Stimulated activated naive B cell treated with anti-CD40 and anti-IgM and Interleukin-4, amounts not matched to agents 10 μg/mL and 1 μg/mL and 100 μg/mL, for 72 hours (primary cell): ENCODE measurements at regions not wholly inside any gene's neighbourhood (a gene's known extent, or its start where the extent isn't known, plus 50 kb on each side); places are given as distances from the start of the nearest gene placed in this dataset.

Experiments
- ATAC-seq, 2 donors: fragments of 150-1000 bp; cut with Tn5 transposase; replicated peaks; 2 replicates each; pipeline ENCODE4 v1.10.0; 2021; ENCODE audit warnings: moderate library complexity in 1 of 2
- DNase-seq: peaks from one replicate; pipeline ENCODE4 v3.0.0; 2021
- H3K27ac Mint-ChIP-seq: one replicate; pipeline ENCODE4 v1.8.0; 2022; ENCODE audit warnings: mild to moderate bottlenecking, mixed read lengths
- H3K27me3 Mint-ChIP-seq, 2 donors: one replicate each; pipeline ENCODE4 v1.8.0; 2022; ENCODE audit warnings: mixed read lengths in 2 of 2
- H3K36me3 Mint-ChIP-seq, 2 donors: one replicate each; pipeline ENCODE4 v1.8.0; 2022; ENCODE audit warnings: mixed read lengths in 2 of 2, mild to moderate bottlenecking in 1 of 2
- H3K4me1 Mint-ChIP-seq, 2 donors: one replicate each; pipeline ENCODE4 v1.8.0; 2022; ENCODE audit warnings: mixed read lengths in 2 of 2, mild to moderate bottlenecking in 1 of 2
- H3K4me3 Mint-ChIP-seq, 2 donors: one replicate each; pipeline ENCODE4 v1.8.0; 2022; ENCODE audit warnings: mild to moderate bottlenecking in 2 of 2, mixed read lengths in 2 of 2, moderate library complexity in 1 of 2
- H3K9me3 Mint-ChIP-seq, 2 donors: one replicate each; pipeline ENCODE4 v1.8.0; 2022; ENCODE audit warnings: mixed read lengths in 2 of 2, mild to moderate bottlenecking in 1 of 2

GRCh38 chr6:40232698-40233097 is 298.4 kb upstream of the MOCS1 start:
- Mint-ChIP-seq H3K27ac (no peak overlapping the region), H3K36me3 (no peaks in the 10 kb centered on the region), H3K9me3 (peaks cover 4 to 5% of the 10 kb centered on the region in 2 donors), H3K27me3 (peaks cover 26 to 30% of the 10 kb centered on the region in 2 donors), H3K4me3 (no peak overlapping the region), H3K4me1 (no peaks in the 10 kb centered on the region)
- no peak for DNase-seq
- ATAC-seq, result peak; percentile 34 to 78

GRCh38 chr6:40227735-40228134 is 293.5 kb upstream of the MOCS1 start:
- H3K4me1 Mint-ChIP-seq, result no peaks in the 10 kb centered on the region
- peaks cover 8 to 9% of the 10 kb centered on the region in 2 donors for H3K9me3 Mint-ChIP-seq
- no peak overlapping the region for H3K27ac Mint-ChIP-seq
- ATAC-seq (no peak), DNase-seq (no peak)
- no peaks in the 10 kb centered on the region for H3K36me3 Mint-ChIP-seq
- no peak overlapping the region for H3K4me3 Mint-ChIP-seq
- H3K27me3 Mint-ChIP-seq, result peaks cover 13 to 20% of the 10 kb centered on the region in 2 donors

GRCh38 chr6:40222354-40222753 is 288.1 kb upstream of the MOCS1 start:
- peaks cover 8 to 9% of the 10 kb centered on the region in 2 donors for H3K9me3 Mint-ChIP-seq
- DNase-seq (no peak), ATAC-seq (no peak)
- no peak overlapping the region for H3K4me3 Mint-ChIP-seq
- H3K27me3 Mint-ChIP-seq, result peaks cover 11 to 18% of the 10 kb centered on the region in 2 donors
- no peaks in the 10 kb centered on the region for H3K36me3 Mint-ChIP-seq
- H3K4me1 Mint-ChIP-seq, result no peaks in the 10 kb centered on the region
- no peak overlapping the region for H3K27ac Mint-ChIP-seq

- no peak for ATAC-seq
- Mint-ChIP-seq H3K27me3 (peaks cover 18 to 22% of the 10 kb centered on the region in 2 donors), H3K4me1 (no peaks in the 10 kb centered on the region), H3K4me3 (no peak overlapping the region), H3K9me3 (peaks cover 4 to 7% of the 10 kb centered on the region in 2 donors), H3K27ac (no peak overlapping the region), H3K36me3 (no peaks in the 10 kb centered on the region)
- no peak for DNase-seq
Measured at GRCh38 chr6:40219799-40220198, 285.5 kb upstream of the MOCS1 start.

GRCh38 chr6:40210628-40211056 is 276.4 kb upstream of the MOCS1 start:
- Mint-ChIP-seq H3K27me3 (peaks cover 26 to 34% of the 10 kb centered on the region in 2 donors), H3K4me3 (no peak overlapping the region), H3K9me3 (peaks cover 0 to 3% of the 10 kb centered on the region in 2 donors), H3K4me1 (peaks cover 2 to 6% of the 10 kb centered on the region in 2 donors), H3K27ac (no peak overlapping the region), H3K36me3 (no peaks in the 10 kb centered on the region)
- no peak for DNase-seq
- ATAC-seq, result peak; percentile 53 to 55

GRCh38 chr6:40205801-40206200 is 271.5 kb upstream of the MOCS1 start:
- H3K4me1 Mint-ChIP-seq, result peaks cover 2 to 4% of the 10 kb centered on the region in 2 donors
- ATAC-seq (no peak), DNase-seq (no peak)
- no peak overlapping the region for H3K4me3 Mint-ChIP-seq
- H3K27me3 Mint-ChIP-seq, result peaks cover 23 to 28% of the 10 kb centered on the region in 2 donors
- H3K27ac Mint-ChIP-seq, result no peak overlapping the region
- no peaks in the 10 kb centered on the region for H3K36me3 Mint-ChIP-seq
- H3K9me3 Mint-ChIP-seq, result peaks cover 22 to 23% of the 10 kb centered on the region in 2 donors

- DNase-seq (no peak), ATAC-seq (no peak)
- peaks cover 23 to 28% of the 10 kb centered on the region in 2 donors for H3K27me3 Mint-ChIP-seq
- no peaks in the 10 kb centered on the region for H3K4me1 Mint-ChIP-seq
- no peak overlapping the region for H3K27ac Mint-ChIP-seq
- no peaks in the 10 kb centered on the region for H3K36me3 Mint-ChIP-seq
- no peak overlapping the region for H3K4me3 Mint-ChIP-seq
- peaks cover 22 to 27% of the 10 kb centered on the region in 2 donors for H3K9me3 Mint-ChIP-seq
Measured at GRCh38 chr6:40205004-40205403, 270.7 kb upstream of the MOCS1 start.

- Mint-ChIP-seq H3K9me3 (peaks cover 5 to 9% of the 10 kb centered on the region in 2 donors), H3K4me1 (peaks cover 0 to 6% of the 10 kb centered on the region in 2 donors), H3K27ac (no peak overlapping the region), H3K27me3 (peaks cover 2 to 20% of the 10 kb centered on the region in 2 donors), H3K4me3 (no peak overlapping the region), H3K36me3 (no peaks in the 10 kb centered on the region)
- ATAC-seq (no peak), DNase-seq (no peak)
Measured at GRCh38 chr6:40197371-40197770, 263.1 kb upstream of the MOCS1 start.

GRCh38 chr6:40196135-40196518 is 261.9 kb upstream of the MOCS1 start:
- DNase-seq (no peak), ATAC-seq (no peak)
- Mint-ChIP-seq H3K4me1 (peaks cover 0 to 6% of the 10 kb centered on the region in 2 donors), H3K9me3 (peaks cover under 1 to 4% of the 10 kb centered on the region in 2 donors), H3K4me3 (no peak overlapping the region), H3K36me3 (no peaks in the 10 kb centered on the region), H3K27me3 (peaks cover 5 to 22% of the 10 kb centered on the region in 2 donors), H3K27ac (no peak overlapping the region)

- H3K4me3 Mint-ChIP-seq, result no peak overlapping the region
- H3K27ac Mint-ChIP-seq, result no peak overlapping the region
- no peak for DNase-seq
- peaks cover 10 to 24% of the 10 kb centered on the region in 2 donors for H3K27me3 Mint-ChIP-seq
- H3K4me1 Mint-ChIP-seq, result peaks cover 0 to 6% of the 10 kb centered on the region in 2 donors
- no peak for ATAC-seq
- peaks cover 0 to 2% of the 10 kb centered on the region in 2 donors for H3K9me3 Mint-ChIP-seq
- no peaks in the 10 kb centered on the region for H3K36me3 Mint-ChIP-seq
Measured at GRCh38 chr6:40195428-40196134, 261.3 kb upstream of the MOCS1 start.

- H3K36me3 Mint-ChIP-seq, result no peaks in the 10 kb centered on the region
- ATAC-seq (no peak), DNase-seq (no peak)
- no peaks in the 10 kb centered on the region for H3K9me3 Mint-ChIP-seq
- H3K4me3 Mint-ChIP-seq, result no peak overlapping the region
- peaks cover 10 to 24% of the 10 kb centered on the region in 2 donors for H3K27me3 Mint-ChIP-seq
- no peak overlapping the region for H3K27ac Mint-ChIP-seq
- peaks cover 0 to 6% of the 10 kb centered on the region in 2 donors for H3K4me1 Mint-ChIP-seq
Measured at GRCh38 chr6:40194447-40195170, 260.3 kb upstream of the MOCS1 start.

- H3K27ac Mint-ChIP-seq, result no peak overlapping the region
- H3K36me3 Mint-ChIP-seq, result no peaks in the 10 kb centered on the region
- no peak overlapping the region for H3K4me3 Mint-ChIP-seq
- ATAC-seq, result no peak
- H3K27me3 Mint-ChIP-seq, result peaks cover 15 to 28% of the 10 kb centered on the region in 2 donors
- peaks cover 0 to 6% of the 10 kb centered on the region in 2 donors for H3K4me1 Mint-ChIP-seq
- peaks cover 3 to 5% of the 10 kb centered on the region in 2 donors for H3K9me3 Mint-ChIP-seq
- DNase-seq, result no peak
Measured at GRCh38 chr6:40192516-40192915, 258.3 kb upstream of the MOCS1 start.

- DNase-seq (no peak), ATAC-seq (no peak)
- no peak overlapping the region for H3K4me3 Mint-ChIP-seq
- peaks cover 30 to 33% of the 10 kb centered on the region in 2 donors for H3K27me3 Mint-ChIP-seq
- peaks cover 0 to 5% of the 10 kb centered on the region in 2 donors for H3K36me3 Mint-ChIP-seq
- H3K4me1 Mint-ChIP-seq, result peaks cover 0 to 6% of the 10 kb centered on the region in 2 donors
- no peak overlapping the region for H3K27ac Mint-ChIP-seq
- H3K9me3 Mint-ChIP-seq, result peaks cover 8 to 11% of the 10 kb centered on the region in 2 donors
Measured at GRCh38 chr6:40188931-40189330, 254.7 kb upstream of the MOCS1 start.

- Mint-ChIP-seq H3K9me3 (peaks cover 19 to 21% of the 10 kb centered on the region in 2 donors), H3K36me3 (peaks cover 0 to 12% of the 10 kb centered on the region in 2 donors), H3K4me1 (peaks cover 0 to 1% of the 10 kb centered on the region in 2 donors), H3K27me3 (peaks cover 35 to 42% of the 10 kb centered on the region in 2 donors), H3K27ac (no peak overlapping the region), H3K4me3 (no peak overlapping the region)
- no peak for DNase-seq
- ATAC-seq, result no peak
Measured at GRCh38 chr6:40187535-40188144, 253.4 kb upstream of the MOCS1 start.
